Keratinocyte (primary cell): ENCODE measurements at regions not wholly inside any gene's neighbourhood (a gene's known extent, or its start where the extent isn't known, plus 50 kb on each side); places are given as distances from the start of the nearest gene placed in this dataset.

Experiments used
- DNase-seq: peaks from one replicate; pipeline ENCODE4 v3.0.0-alpha.2; 2011; ENCODE audit warnings: low read depth, missing footprints, low spot score
- FAIRE-seq: peaks from 2 replicates; lab custom pipeline; 2011; peaks lifted over from hg19 to GRCh38; lab: Jason Lieb, UNC
- H2AFZ ChIP-seq: 2 replicates; pipeline ENCODE4 v1.6.0; 2012; ENCODE audit warnings: low read length, control low read depth, inconsistent platforms; ENCODE audit not compliant: control insufficient read depth
- H3K27ac ChIP-seq: 2 replicates; pipeline ENCODE4 v1.5.1; 2011; ENCODE audit warnings: low read length; ENCODE audit not compliant: control insufficient read depth, insufficient read depth
- H3K27me3 ChIP-seq: 3 replicates; pipeline ENCODE4 v1.6.0; 2011; ENCODE audit warnings: low read length; ENCODE audit not compliant: control insufficient read depth, insufficient read depth; ENCODE audit errors: extremely low read depth
- H3K36me3 ChIP-seq, 2 experiments: 2 replicates in 1 of 2; 3 replicates in 1 of 2; pipeline ENCODE4 v1.5.1; 2011; ENCODE audit warnings: low read length in 2 of 2, mild to moderate bottlenecking in 1 of 2; ENCODE audit not compliant: control insufficient read depth in 2 of 2, insufficient read depth in 2 of 2; ENCODE audit errors: extremely low read depth in 1 of 2
- H3K4me1 ChIP-seq: 3 replicates; pipeline ENCODE4 v1.5.1; 2011; ENCODE audit warnings: low read length; ENCODE audit not compliant: control insufficient read depth, insufficient read depth; ENCODE audit errors: extremely low read depth
- H3K4me2 ChIP-seq: 3 replicates; pipeline ENCODE4 v1.6.0; 2011; ENCODE audit warnings: low read depth, low read length; ENCODE audit not compliant: control insufficient read depth, insufficient read depth; ENCODE audit errors: extremely low read depth
- H3K4me3 ChIP-seq, 3 experiments: fragments of 200-600 bp in 1 of 3; sonication (generic) in 1 of 3; 2 replicates in 2 of 3; 3 replicates in 1 of 3; pipeline ENCODE4 v1.5.1; 2011 to 2016; ENCODE audit warnings: low read length in 3 of 3, mild to moderate bottlenecking in 3 of 3, control low read depth in 2 of 3, inconsistent platforms in 1 of 3, low read depth in 1 of 3, mixed read lengths in 1 of 3, mixed run types in 1 of 3, moderate library complexity in 1 of 3; ENCODE audit not compliant: control insufficient read depth in 2 of 3, insufficient read depth in 2 of 3; ENCODE audit errors: extremely low read depth in 1 of 3
- H3K79me2 ChIP-seq: 2 replicates; pipeline ENCODE4 v1.6.0; 2012; ENCODE audit warnings: low read length; ENCODE audit not compliant: control insufficient read depth, insufficient read depth
- H3K9ac ChIP-seq: 3 replicates; pipeline ENCODE4 v1.6.0; 2011; ENCODE audit warnings: low read length; ENCODE audit not compliant: control insufficient read depth, insufficient read depth; ENCODE audit errors: extremely low read depth
- H3K9me1 ChIP-seq: 3 replicates; pipeline ENCODE4 v1.6.0; 2011; ENCODE audit warnings: low read length; ENCODE audit not compliant: control insufficient read depth, insufficient read depth; ENCODE audit errors: extremely low read depth
- H3K9me3 ChIP-seq: 2 replicates; pipeline ENCODE4 v1.5.1; 2012; ENCODE audit warnings: low read depth, low read length; ENCODE audit not compliant: control insufficient read depth
- H4K20me1 ChIP-seq: 3 replicates; pipeline ENCODE4 v1.6.0; 2011; ENCODE audit warnings: low read length; ENCODE audit not compliant: control insufficient read depth, insufficient read depth; ENCODE audit errors: extremely low read depth
- CTCF ChIP-seq, 3 experiments: IDR thresholded peaks in 1 of 3; conservative IDR thresholded peaks in 1 of 3; optimal IDR thresholded peaks in 1 of 3; 2 replicates in 2 of 3; 3 replicates in 1 of 3; pipeline versions ENCODE3 to v1.5.1; 2011; ENCODE audit warnings: low read length in 3 of 3, mild to moderate bottlenecking in 3 of 3, moderate library complexity in 2 of 3, control low read depth in 1 of 3, inconsistent platforms in 1 of 3; ENCODE audit not compliant: insufficient read depth in 2 of 3; ENCODE audit errors: extremely low read depth in 1 of 3
- EZH2 ChIP-seq: IDR thresholded peaks from one replicate; pipeline ENCODE4 v1.6.1; 2012; ENCODE audit warnings: inconsistent platforms, mild to moderate bottlenecking, low read length, moderate library complexity
- dilution Hi-C: fragments of 300-500 bp; cut with MboI; formaldehyde crosslinking; loops from one replicate; pipeline ENCODE4 v1.7.0; 2020; ENCODE audit warnings: low sequenced_read_pairs; ENCODE audit not compliant: extremely low pct_ligation_motif_present

- Histone ChIP-seq H3K36me3 (no peaks in the 10 kb centered on the region), H4K20me1 (no peaks in the 10 kb centered on the region), H3K27ac (no peak overlapping the region), H3K9ac (no peak overlapping the region), H3K9me1 (no peaks in the 10 kb centered on the region), H3K4me2 (no peak overlapping the region), H3K4me3 (no peak overlapping the region), H3K27me3 (peaks cover 19% of the 10 kb centered on the region), H3K9me3 (no peaks in the 10 kb centered on the region), H3K4me1 (no peaks in the 10 kb centered on the region), H3K79me2 (no peaks in the 10 kb centered on the region), H2AFZ (no peak overlapping the region)
- DNase-seq (no peak), FAIRE-seq (no peak)
- dilution Hi-C loops: no loop called here
- TF ChIP-seq CTCF (optimal IDR thresholded peaks at IDR 0.05 in 1 of 3, IDR thresholded peaks at IDR 0.05 in 1 of 3, conservative IDR thresholded peaks at IDR 0.05 in 1 of 3; ENCODE audit: extremely low read depth in 1 of 3, insufficient read depth in 2 of 3, low read length in 3 of 3) (no peak), EZH2 (no peak)
Observed at GRCh38 chr3:59641169-59641899, 591.5 kb upstream of the CFAP20DC start.

- H3K4me2 ChIP-seq: no peak overlapping the region
- no peaks in the 10 kb centered on the region for H3K4me1 ChIP-seq
- H3K27me3 ChIP-seq: no peaks in the 10 kb centered on the region
- TF ChIP-seq EZH2 (no peak), CTCF (optimal IDR thresholded peaks at IDR 0.05 in 1 of 3, IDR thresholded peaks at IDR 0.05 in 1 of 3, conservative IDR thresholded peaks at IDR 0.05 in 1 of 3; ENCODE audit: extremely low read depth in 1 of 3, insufficient read depth in 2 of 3, low read length in 3 of 3) (no peak)
- no peak overlapping the region for H3K4me3 ChIP-seq
- H2AFZ ChIP-seq: no peak overlapping the region
- no peak overlapping the region for H3K27ac ChIP-seq
- H3K9me3 ChIP-seq: no peaks in the 10 kb centered on the region
- no peaks in the 10 kb centered on the region for H3K36me3 ChIP-seq
- H4K20me1 ChIP-seq: no peaks in the 10 kb centered on the region
- DNase-seq (no peak), FAIRE-seq (no peak)
- H3K9me1 ChIP-seq: no peaks in the 10 kb centered on the region
- dilution Hi-C loops: no loop called here
- H3K9ac ChIP-seq: no peak overlapping the region
- no peaks in the 10 kb centered on the region for H3K79me2 ChIP-seq
Observed at GRCh38 chr3:59632760-59633573, 583.1 kb upstream of the CFAP20DC start.
